ENCODE measurements at regions not wholly inside any gene's neighbourhood (a gene's known extent, or its start where the extent isn't known, plus 50 kb on each side); places are given as distances from the start of the nearest gene placed in this dataset.
"Not testable (repeated sequence)": the region's sequence is repeated elsewhere in the genome, so short reads cannot be mapped to it uniquely, and the experiment has no call there.

DNA sequence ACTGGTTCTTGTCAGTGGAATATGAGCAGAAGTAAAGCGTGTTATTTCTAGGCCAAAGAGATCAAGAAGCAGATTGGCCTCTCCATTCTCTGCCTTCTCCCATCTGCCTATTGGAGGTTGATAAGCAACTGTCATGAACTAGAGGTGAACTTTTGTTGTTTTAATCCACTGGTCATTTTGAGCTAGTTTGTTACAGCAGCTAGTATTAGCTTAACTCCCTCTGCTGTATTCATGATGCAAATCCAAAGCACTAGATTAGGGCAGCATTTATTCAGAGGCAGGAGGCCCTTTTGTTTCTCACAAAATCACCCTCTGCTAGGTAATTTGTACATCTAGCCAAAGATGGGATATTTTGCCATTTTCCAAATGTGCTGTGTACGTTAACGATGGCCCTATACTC, 97.3 kb upstream of the DPT start:
- no peak for DNase-seq

- DNase-seq, result no peak
Observed at GRCh38 chr1:168827557-168827956, 98.6 kb upstream of the DPT start.

DNA sequence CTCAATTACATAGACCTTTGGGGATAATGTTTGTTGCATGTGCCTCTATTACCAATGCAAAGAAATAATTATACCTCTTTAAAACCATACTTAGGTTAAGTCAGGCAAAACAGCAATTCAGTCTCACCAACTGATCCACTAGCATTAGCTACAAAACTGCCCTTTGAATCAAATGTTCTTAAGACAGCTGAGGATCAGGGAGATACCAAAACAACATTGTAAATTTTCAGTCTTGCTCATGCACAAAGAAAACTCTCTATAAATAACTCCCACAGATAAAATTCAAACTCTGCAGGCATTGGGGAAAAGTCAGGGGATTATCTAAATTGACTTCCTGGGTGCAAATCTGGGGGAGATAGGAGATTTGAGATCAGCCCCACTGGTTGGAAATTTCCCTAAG, 100.9 kb upstream of the DPT start:
- DNase-seq, result no peak

- DNase-seq, result no peak
Observed at GRCh38 chr1:168830562-168830961, 101.6 kb upstream of the DPT start.

DNA sequence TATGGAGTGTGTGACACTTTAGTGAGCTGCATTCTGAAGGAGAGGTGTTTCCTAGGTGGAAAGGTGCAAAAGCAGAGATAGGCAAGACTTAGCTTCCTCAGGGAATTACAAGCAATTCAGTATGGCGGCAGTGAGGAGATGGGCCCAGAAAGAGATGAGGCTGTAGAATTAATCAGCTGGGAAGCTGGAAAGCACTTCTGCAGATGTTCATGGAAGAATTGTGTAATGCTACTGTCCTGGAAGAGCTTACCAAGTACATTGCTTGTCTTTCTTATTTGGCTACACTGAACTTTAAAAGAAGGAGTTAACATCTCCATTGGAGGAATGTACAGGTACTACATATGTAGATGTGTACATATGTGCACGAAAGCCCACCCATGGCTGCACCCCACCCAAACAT, 103.7 kb upstream of the DPT start:
- DNase-seq, result no peak

DNA sequence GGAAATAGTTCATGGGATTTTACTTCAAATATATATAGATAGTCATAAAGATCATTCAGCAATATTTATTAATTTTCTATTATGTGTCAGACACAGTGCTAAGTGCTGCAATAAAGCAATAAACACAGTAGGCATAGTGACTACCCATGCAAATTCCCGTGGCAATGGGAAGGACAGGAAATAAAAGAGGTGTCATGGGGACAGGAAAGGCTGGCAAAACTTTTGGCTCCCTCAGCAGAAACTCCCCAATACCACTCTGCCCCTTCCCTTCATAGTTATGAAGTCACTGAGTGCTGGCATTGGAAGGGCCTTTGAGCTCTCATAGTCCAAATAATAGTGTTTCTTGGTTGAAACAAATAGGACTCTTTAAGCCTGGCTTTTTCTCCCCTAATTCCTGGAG, 104.4 kb upstream of the DPT start:
- no peak for DNase-seq

GRCh38 chr1:168833801-168834224, 104.8 kb upstream of the DPT start:
- DNase-seq, result no peak

DNA sequence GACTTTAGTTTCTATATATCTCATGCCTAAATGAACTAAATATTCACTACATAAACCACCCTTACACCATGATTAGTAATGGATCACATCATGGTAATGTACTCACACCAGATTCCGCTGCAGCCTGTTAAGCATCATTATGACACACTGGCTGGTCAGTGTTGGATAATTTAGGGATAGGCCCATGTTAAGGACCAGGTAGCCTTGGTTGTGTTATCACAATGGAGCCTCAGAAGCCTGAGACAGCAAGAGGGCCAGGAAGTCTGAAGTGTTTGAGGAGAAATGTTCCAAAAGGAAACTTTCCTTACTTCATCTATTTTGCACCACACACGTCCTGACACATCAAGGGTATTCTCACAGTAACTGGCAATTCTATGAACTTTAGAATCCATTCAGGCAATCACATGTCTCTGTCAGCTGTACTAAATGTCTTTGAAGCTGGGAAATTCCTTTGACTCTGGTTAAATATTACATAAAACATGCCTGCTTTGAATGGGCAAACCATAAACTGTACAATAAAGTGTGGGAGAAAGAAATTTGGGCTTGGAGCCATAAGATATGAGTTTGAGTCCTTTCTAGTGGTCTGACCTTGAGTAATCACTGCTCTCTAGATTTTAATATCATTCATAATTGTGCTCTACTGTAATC, 105.3 kb upstream of the DPT start:
- DNase-seq, result no peak

DNA sequence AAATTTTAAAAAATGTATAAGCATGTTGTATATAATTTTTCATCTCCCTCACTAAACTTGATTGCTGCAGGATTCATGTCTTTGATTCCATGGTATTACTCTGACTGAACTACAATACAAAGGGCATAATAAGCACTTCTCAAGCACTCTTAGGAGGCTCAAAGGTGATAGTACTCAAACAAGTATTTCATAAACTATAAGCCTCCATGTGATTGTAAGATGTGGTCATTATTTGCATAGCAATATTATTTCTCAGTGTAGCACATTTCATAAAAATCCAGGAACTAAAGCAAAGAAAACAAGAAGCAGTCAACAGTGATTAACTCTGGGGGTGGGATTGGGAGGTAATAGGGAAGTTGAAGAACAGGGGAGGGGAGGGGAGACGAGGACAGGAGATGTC, 106.2 kb upstream of the DPT start:
- no peak for DNase-seq

DNA sequence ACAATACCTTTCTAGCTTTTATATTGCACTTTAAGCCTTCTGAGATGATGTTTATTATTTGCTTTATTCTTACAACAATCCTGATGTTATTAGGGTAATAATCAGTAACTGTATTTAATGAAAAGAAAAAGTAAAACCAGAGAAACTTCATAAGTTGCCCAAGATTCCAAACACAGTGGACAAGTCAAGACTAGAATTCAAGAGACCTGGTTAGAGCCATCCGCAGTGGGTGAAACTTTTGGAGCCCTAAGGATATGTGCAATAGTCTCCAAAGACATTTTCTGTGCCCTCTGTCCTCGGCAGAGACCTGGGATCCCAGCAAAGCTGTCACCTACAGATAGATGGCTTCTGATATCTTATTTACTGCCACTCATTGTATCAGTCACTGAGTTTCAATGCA, 106.8 kb upstream of the DPT start:
- DNase-seq, result no peak

DNA sequence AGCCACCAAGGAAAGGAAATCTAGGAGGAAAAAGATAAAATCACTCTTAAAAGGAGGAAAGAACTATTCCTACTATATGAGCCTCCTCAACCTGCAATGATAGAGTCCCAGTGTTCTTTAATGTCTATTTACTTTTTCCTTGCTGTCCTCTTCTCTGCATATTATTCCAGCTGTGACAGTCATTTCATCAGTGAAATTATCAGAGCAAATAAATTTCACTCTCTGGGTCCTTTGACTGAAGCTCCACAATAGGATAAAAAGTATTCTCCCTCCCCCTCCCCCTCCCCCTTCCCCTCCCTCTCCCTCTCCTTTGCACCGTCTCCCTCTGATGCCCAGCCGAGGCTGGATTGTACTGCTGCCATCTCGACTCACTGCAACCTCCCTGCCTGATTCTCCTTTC, 107.5 kb upstream of the DPT start:
- DNase-seq, result no peak

- not testable (repeated sequence) for DNase-seq
Observed at GRCh38 chr1:168837230-168837629, 108.2 kb upstream of the DPT start.

- DNase-seq, result no peak
Observed at GRCh38 chr1:168842306-168842705, 113.3 kb upstream of the DPT start.

DNA sequence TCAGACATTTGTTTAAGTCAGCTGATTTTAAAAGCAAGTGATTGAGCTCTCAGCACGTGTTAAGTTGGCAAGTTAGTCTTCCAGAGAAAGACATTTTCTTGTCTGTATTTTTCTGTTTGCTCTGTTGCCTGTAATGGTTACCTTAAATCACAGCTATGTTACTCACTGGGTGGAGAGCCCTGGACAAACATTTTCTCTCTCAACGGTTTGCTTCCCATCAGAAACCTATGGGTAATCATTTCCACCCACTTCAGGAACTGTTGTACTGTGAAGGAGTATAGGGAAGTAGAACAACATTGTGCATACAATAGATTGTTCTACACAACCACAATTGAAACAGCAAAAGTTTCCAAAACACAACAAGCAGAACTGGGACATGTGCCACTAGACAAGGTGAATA, 113.9 kb upstream of the DPT start:
- no peak for DNase-seq

DNA sequence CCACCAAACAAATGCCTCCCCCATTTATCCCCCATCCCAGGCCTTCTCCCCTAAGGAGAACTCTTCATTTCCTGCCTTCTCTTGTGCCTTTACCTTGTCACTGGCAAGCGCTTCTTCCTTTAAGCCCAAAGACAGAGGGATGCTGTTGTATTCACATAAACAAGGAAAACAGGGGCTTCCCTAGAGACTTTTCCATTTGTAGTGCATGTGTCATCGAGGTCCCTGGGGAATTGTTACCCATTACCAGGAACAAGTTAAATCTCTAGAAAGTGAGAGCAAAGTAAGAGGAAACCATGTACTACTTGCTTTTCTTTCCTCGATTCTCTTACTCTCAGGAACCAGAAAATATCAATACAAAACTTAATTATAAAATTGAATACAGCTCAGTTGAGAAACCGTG, 114.4 kb upstream of the DPT start:
- DNase-seq, result no peak

GRCh38 chr1:168843950-168844349, 114.9 kb upstream of the DPT start:
- DNase-seq, result no peak

GRCh38 chr1:168845140-168845539, 116.1 kb upstream of the DPT start:
- no peak for DNase-seq

- DNase-seq, result no peak
Observed at GRCh38 chr1:168848051-168848450, 119.0 kb upstream of the DPT start.

DNA sequence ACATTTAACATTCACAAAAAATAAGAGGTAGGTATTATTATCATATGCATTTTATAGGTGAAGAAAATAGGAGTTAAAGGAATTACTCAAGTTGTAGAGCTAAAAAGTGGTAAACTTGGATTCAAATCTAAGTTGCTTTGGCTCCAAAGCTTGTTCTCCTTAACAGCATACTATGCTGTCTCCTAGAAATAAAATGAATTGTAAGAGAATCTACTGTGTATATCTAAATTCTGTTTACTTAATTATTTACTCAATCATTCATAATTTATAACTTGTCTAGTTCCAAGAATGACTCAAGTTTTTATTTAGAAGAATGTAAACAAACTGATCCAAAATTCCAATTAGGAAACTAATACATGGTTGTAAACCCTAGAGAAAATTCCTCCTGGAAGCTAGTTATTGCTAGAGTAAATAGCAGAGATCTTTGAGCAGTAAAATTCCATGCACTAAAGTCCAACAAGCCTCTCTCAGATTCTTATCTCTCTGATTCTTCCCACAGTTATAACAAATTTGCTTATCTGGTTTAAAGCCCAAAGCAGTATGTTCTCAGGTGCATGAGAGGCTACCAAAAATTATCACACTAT, 132.5 kb upstream of the DPT start:
- no peak for DNase-seq

- DNase-seq, result no peak
Observed at GRCh38 chr1:168863772-168864171, 134.8 kb upstream of the DPT start.

- DNase-seq, result no peak
Observed at GRCh38 chr1:168864266-168864665, 135.3 kb upstream of the DPT start.

DNA sequence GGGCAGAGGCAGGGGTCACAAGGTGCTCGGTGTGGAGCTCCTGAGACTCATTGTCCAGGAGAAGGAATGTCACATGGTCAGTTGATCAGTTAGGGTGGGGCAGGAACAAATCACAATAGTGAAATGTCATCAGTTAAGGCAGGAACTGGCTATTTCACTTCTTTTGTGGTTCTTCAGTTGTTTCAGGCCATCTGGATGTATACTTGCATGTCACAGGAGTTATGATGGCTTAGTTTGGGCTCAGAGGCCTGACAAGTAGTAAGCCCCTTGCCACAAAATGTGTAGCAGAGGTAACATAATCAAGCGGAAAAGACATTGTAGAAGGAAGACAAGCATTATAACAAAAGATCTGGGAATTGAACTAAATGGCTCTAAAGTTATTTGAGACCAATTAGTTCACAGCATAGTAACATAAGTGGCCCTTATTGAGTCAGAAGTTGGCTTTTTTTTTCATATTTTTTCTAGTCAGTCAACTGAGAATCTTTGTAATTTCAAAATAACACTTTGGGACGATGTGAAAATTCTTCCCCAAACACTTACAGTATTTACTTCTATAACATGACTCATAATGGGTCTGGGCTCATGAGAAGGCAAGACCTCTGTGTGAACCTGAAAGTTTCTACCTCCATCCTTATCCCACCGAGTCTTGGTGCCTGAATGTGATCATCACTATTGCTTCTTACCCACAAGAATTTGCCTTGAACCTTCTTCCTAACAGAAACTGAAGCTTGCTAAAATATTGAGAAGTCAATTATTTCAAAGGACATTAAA, 137.0 kb upstream of the DPT start:
- no peak for DNase-seq

- DNase-seq, result no peak
Observed at GRCh38 chr1:168867941-168868634, 139.1 kb upstream of the DPT start.

GRCh38 chr1:168871531-168871930, 142.5 kb upstream of the DPT start:
- no peak for DNase-seq
